ENCODE measurements at regions not wholly inside any gene's neighbourhood (a gene's known extent, or its start where the extent isn't known, plus 50 kb on each side); places are given as distances from the start of the nearest gene placed in this dataset.

DNA sequence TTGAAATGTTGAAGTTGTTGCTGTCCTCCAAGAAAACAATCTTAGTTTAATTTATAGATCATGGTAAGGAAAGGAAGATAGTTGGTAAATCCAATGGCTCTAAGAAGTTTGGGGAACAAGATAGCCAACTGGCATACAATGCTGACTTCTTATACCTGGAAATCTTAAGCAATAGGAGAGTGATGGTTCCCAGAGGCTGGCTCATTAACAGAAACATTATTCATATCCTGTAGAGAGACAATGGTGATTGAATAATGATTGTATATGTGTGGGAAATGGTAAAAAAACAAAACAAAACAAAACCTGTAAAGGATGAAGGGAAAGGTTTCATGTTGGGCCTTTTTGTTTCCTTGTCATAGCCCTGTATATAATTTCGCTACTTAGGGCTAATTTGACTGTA is 174.9 kb upstream of the CTSO start:
- TF ChIP-seq EZH2phosphoT487 (IDR thresholded peaks at IDR 0.05; ENCODE audit: borderline replicate concordance, low read depth, low read length) (no peak), CTCF (conservative IDR thresholded peaks at IDR 0.05; ENCODE audit: low read length) (no peak)
- Histone ChIP-seq H3K4me1 (ENCODE audit: insufficient read depth, low read length, poor library complexity, severe bottlenecking) (no peaks in the 10 kb centered on the region), H2AFZ (ENCODE audit: low read length) (no peak overlapping the region)

DNA sequence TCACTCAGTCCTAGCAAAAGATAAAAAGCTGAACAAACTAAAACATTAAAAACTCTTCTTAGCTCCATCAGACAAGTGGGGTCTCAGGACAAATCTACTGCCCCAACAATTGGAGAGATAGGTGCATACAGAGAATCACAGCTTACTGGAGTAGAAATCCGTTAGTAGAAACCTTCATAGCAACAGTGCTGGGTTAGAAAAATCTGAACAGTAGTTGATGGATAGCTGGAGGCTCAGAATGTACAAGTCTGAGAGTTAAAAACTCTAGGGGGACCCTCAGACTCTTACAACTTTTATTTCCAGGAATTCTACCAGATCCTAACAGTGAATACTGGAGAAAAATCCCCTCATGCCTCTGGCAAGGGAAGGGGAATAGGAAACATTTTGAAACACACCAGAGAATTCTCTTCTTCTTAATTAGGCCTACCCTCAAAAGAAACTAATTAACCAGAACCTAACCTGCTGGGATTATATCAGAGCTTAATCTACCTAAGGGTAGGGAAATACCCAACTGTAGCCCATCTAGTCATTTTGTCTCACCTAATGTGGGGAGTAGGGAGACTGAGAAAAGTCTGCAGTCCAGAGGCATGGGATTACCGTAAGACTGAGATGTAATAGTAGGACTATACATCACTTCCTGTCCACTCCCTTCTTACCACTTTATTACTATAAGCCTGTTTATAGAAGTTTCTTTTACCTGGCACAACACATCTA is 165.0 kb upstream of the CTSO start:
- intact Hi-C loops (cut with micrococcal nuclease; ENCODE audit: unreplicated experiment), result no loop called here
- Histone ChIP-seq H3K79me2 (ENCODE audit: insufficient read depth, low read depth, low read length) (no peaks in the 10 kb centered on the region), H3K9me2 (ENCODE audit: insufficient read depth, low read length) (no peaks in the 10 kb centered on the region), H3K27ac (ENCODE audit: low read depth, low read length, poor library complexity, severe bottlenecking) (no peak overlapping the region), H3K4me3 (ENCODE audit: low read depth, low read length, poor library complexity, severe bottlenecking) (no peak overlapping the region), H4K20me1 (ENCODE audit: insufficient read depth, low read length) (no peaks in the 10 kb centered on the region), H2AFZ (ENCODE audit: low read length) (no peak overlapping the region), H3K9me3 (ENCODE audit: low read length) (no peaks in the 10 kb centered on the region), H3K36me3 (ENCODE audit: insufficient read depth, low read length) (no peaks in the 10 kb centered on the region), H3K4me2 (ENCODE audit: low read length) (no peak overlapping the region), H3K4me1 (ENCODE audit: insufficient read depth, low read length, poor library complexity, severe bottlenecking) (no peaks in the 10 kb centered on the region)
- POLR2A ChIA-PET, result no interaction called here
- BruUV-seq (replicated peaks), result no TSS peak
- CTCF ChIA-PET (ENCODE audit: unreplicated experiment), result no interaction called here
- DNase-seq (ENCODE audit: low spot score), result no peak
- no peak for TF ChIP-seq EZH2phosphoT487 (IDR thresholded peaks at IDR 0.05; ENCODE audit: borderline replicate concordance, low read depth, low read length)
- TF ChIP-seq CTCF (conservative IDR thresholded peaks at IDR 0.05; ENCODE audit: low read length), result no peak

More for the DNA sequence above, 174.9 kb upstream of the CTSO start:
- intact Hi-C loops (cut with micrococcal nuclease; ENCODE audit: unreplicated experiment), result no loop called here
- H3K79me2 ChIP-seq (ENCODE audit: insufficient read depth, low read depth, low read length), result no peaks in the 10 kb centered on the region
- H3K27ac ChIP-seq (ENCODE audit: low read depth, low read length, poor library complexity, severe bottlenecking), result no peak overlapping the region
- H3K4me2 ChIP-seq (ENCODE audit: low read length), result no peak overlapping the region
- no peaks in the 10 kb centered on the region for H3K9me3 ChIP-seq (ENCODE audit: low read length)
- BruUV-seq (replicated peaks), result no TSS peak
- POLR2A ChIA-PET, result interaction anchor here (0.6 kb wide), 1 partner anchor 835 kb away, joined by 3 read pairs; no protein-coding TSS in a partner anchor
- no peak for DNase-seq (ENCODE audit: low spot score)
- H3K36me3 ChIP-seq (ENCODE audit: insufficient read depth, low read length), result no peaks in the 10 kb centered on the region
- no peaks in the 10 kb centered on the region for H4K20me1 ChIP-seq (ENCODE audit: insufficient read depth, low read length)
- CTCF ChIA-PET (ENCODE audit: unreplicated experiment), result no interaction called here
- no peaks in the 10 kb centered on the region for H3K9me2 ChIP-seq (ENCODE audit: insufficient read depth, low read length)
- no peak overlapping the region for H3K4me3 ChIP-seq (ENCODE audit: low read depth, low read length, poor library complexity, severe bottlenecking)

GRCh38 chr4:156117743-156118142 is 164.1 kb upstream of the CTSO start:
- H3K9me3 ChIP-seq (ENCODE audit: low read length), result no peaks in the 10 kb centered on the region
- no peaks in the 10 kb centered on the region for H3K4me1 ChIP-seq (ENCODE audit: insufficient read depth, low read length, poor library complexity, severe bottlenecking)
- H4K20me1 ChIP-seq (ENCODE audit: insufficient read depth, low read length), result no peaks in the 10 kb centered on the region
- no peaks in the 10 kb centered on the region for H3K36me3 ChIP-seq (ENCODE audit: insufficient read depth, low read length)
- CTCF ChIA-PET (ENCODE audit: unreplicated experiment), result interaction anchor here (0.5 kb wide), 1 partner anchor 162 kb away, joined by 3 read pairs; no protein-coding TSS in a partner anchor
- no peak overlapping the region for H3K4me2 ChIP-seq (ENCODE audit: low read length)
- H3K79me2 ChIP-seq (ENCODE audit: insufficient read depth, low read depth, low read length), result no peaks in the 10 kb centered on the region
- H3K9me2 ChIP-seq (ENCODE audit: insufficient read depth, low read length), result no peaks in the 10 kb centered on the region
- BruUV-seq (replicated peaks), result no TSS peak
- TF ChIP-seq EZH2phosphoT487 (IDR thresholded peaks at IDR 0.05; ENCODE audit: borderline replicate concordance, low read depth, low read length), result no peak
- TF ChIP-seq CTCF (conservative IDR thresholded peaks at IDR 0.05; ENCODE audit: low read length), result no peak
- no peak overlapping the region for H3K27ac ChIP-seq (ENCODE audit: low read depth, low read length, poor library complexity, severe bottlenecking)
- DNase-seq (ENCODE audit: low spot score), result no peak
- POLR2A ChIA-PET, result no interaction called here
- no peak overlapping the region for H2AFZ ChIP-seq (ENCODE audit: low read length)
- intact Hi-C loops (cut with micrococcal nuclease; ENCODE audit: unreplicated experiment), result no loop called here
- no peak overlapping the region for H3K4me3 ChIP-seq (ENCODE audit: low read depth, low read length, poor library complexity, severe bottlenecking)

Measured in OCI-LY7 (cell line).